ENCODE measurements at regions not wholly inside any gene's neighbourhood (a gene's known extent, or its start where the extent isn't known, plus 50 kb on each side); places are given as distances from the start of the nearest gene placed in this dataset.

- TF ChIP-seq CHD7 (IDR thresholded peaks at IDR 0.05; ENCODE audit: insufficient replicate concordance, low read length) (no peak), ASH2L (IDR thresholded peaks at IDR 0.05; ENCODE audit: low read length) (no peak), SRF (IDR thresholded peaks at IDR 0.05; ENCODE audit: low read depth, low read length) (no peak), TCF12 (IDR thresholded peaks at IDR 0.05; ENCODE audit: low read depth, low read length) (no peak), HDAC6 (IDR thresholded peaks at IDR 0.05; ENCODE audit: low read depth, low read length) (no peak), RBBP5 (IDR thresholded peaks at IDR 0.05; ENCODE audit: borderline replicate concordance, low read depth, low read length) (no peak), CBX8 (IDR thresholded peaks at IDR 0.05; ENCODE audit: borderline replicate concordance, low read depth, low read length) (no peak)
These were observed 211.1 kb upstream of the TBX3 start (continued) for GRCh38 chr12:114895081-114895480.

Data from H1 (cell line).